Adrenal gland (tissue), 5 donors: ENCODE measurements at regions not wholly inside any gene's neighbourhood (a gene's known extent, or its start where the extent isn't known, plus 50 kb on each side); places are given as distances from the start of the nearest gene placed in this dataset.
"Not testable (repeated sequence)": the region's sequence is repeated elsewhere in the genome, so short reads cannot be mapped to it uniquely, and the experiment has no call there.

Source experiments
- CTCF ChIP-seq, 6 experiments: fragments of 450-650 bp in 4 of 6; fragments of 200-600 bp in 2 of 6; sonication (generic) in 1 of 6; IDR thresholded peaks; 1 replicate in 5 of 6; 2 replicates in 1 of 6; pipeline versions ENCODE4 v1.5.1 to v1.8.0; 2016 to 2021; ENCODE audit warnings: antibody characterized with exemption in 6 of 6, mild to moderate bottlenecking in 2 of 6, moderate library complexity in 1 of 6
- POLR2A ChIP-seq, 2 donors: fragments of 450-650 bp; IDR thresholded peaks; one replicate each; pipeline ENCODE4 v1.6.1; 2017; ENCODE audit warnings: antibody characterized with exemption in 2 of 2, mild to moderate bottlenecking in 2 of 2, moderate library complexity in 1 of 2
- donor health status: DM: no; HTN: no; CAD: no.

DNA sequence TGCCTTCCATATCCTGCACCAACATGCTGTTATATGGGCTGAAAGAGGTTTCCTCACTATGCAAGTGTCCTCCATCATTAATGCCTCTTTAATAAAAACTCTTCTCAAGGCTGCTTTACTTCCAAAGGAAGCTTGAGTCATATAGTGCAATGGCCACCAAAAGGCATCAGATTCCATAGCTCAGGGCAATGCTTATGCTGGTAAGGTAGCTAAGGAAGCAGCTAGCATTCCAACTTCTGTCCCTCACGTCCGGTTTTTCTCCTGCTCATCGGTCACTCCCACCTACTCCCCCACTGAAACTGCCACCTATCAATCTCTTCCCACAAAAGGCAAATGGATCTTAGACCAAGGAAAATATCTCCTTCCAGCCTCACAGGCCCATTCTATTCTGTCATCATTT is 117.1 kb upstream of the SLC4A7 start:
- not testable (repeated sequence) for TF ChIP-seq CTCF, POLR2A (IDR thresholded peaks at IDR 0.05)
